Loucy (cell line): ENCODE measurements at regions not wholly inside any gene's neighbourhood (a gene's known extent, or its start where the extent isn't known, plus 50 kb on each side); places are given as distances from the start of the nearest gene placed in this dataset.

ENCODE experiments used
- H2AFZ ChIP-seq: fragments of 200-600 bp; sonication (generic); 2 replicates; pipeline ENCODE4 v1.6.0; 2016; ENCODE audit warnings: antibody characterized with exemption, mild to moderate bottlenecking, low read length, moderate library complexity
- H3F3A ChIP-seq: fragments of 200-600 bp; 2 replicates; pipeline ENCODE4 v1.6.0; 2016; ENCODE audit warnings: antibody characterized with exemption, low read depth, mild to moderate bottlenecking
- H3K27me3 ChIP-seq: fragments of 200-600 bp; sonication (generic); 2 replicates; pipeline ENCODE4 v1.6.1; 2014; ENCODE audit warnings: low read length, mild to moderate bottlenecking; ENCODE audit not compliant: insufficient read depth, poor library complexity, severe bottlenecking
- H3K36me3 ChIP-seq: fragments of 200-600 bp; sonication (generic); 2 replicates; pipeline ENCODE4 v1.6.1; 2016; ENCODE audit warnings: low read length; ENCODE audit not compliant: insufficient read depth
- H3K4me1 ChIP-seq: fragments of 200-600 bp; sonication (generic); 2 replicates; pipeline ENCODE4 v1.5.1; 2014; ENCODE audit warnings: low read length, mild to moderate bottlenecking; ENCODE audit not compliant: insufficient read depth, poor library complexity, severe bottlenecking
- H3K4me2 ChIP-seq: fragments of 200-600 bp; sonication (generic); 2 replicates; pipeline ENCODE4 v1.6.0; 2014; ENCODE audit warnings: antibody characterized with exemption, low read length, low read depth, mild to moderate bottlenecking; ENCODE audit not compliant: poor library complexity, severe bottlenecking
- H3K4me3 ChIP-seq: fragments of 200-600 bp; sonication (generic); 2 replicates; pipeline ENCODE4 v1.5.1; 2014; ENCODE audit warnings: low read length, mild to moderate bottlenecking, mixed read lengths; ENCODE audit not compliant: poor library complexity, severe bottlenecking
- H3K79me2 ChIP-seq: fragments of 200-600 bp; sonication (generic); 2 replicates; pipeline ENCODE4 v1.6.1; 2014; ENCODE audit warnings: low read length; ENCODE audit not compliant: insufficient read depth
- H3K9ac ChIP-seq: fragments of 200-600 bp; sonication (generic); 2 replicates; pipeline ENCODE4 v1.6.0; 2014; ENCODE audit warnings: mild to moderate bottlenecking, low read depth, low read length, moderate library complexity; ENCODE audit not compliant: poor library complexity, severe bottlenecking
- H3K9me2 ChIP-seq: fragments of 200-600 bp; sonication (generic); replicated peaks from 2 replicates; pipeline ENCODE4 v1.6.1; 2016; ENCODE audit warnings: low read depth, low read length, mixed read lengths
- H3K9me3 ChIP-seq: fragments of 200-600 bp; sonication (generic); 2 replicates; pipeline ENCODE4 v1.6.1; 2014; ENCODE audit warnings: mild to moderate bottlenecking, antibody characterized with exemption, low read length, low read depth; ENCODE audit not compliant: insufficient read depth
- H4K20me1 ChIP-seq: fragments of 200-600 bp; sonication (generic); 2 replicates; pipeline ENCODE4 v1.6.0; 2014; ENCODE audit warnings: antibody characterized with exemption, low read length, mild to moderate bottlenecking; ENCODE audit not compliant: insufficient read depth, poor library complexity, severe bottlenecking
- CTCF ChIP-seq: fragments of 200-600 bp; sonication (generic); conservative IDR thresholded peaks from 2 replicates; pipeline ENCODE4 v1.5.1; 2014; ENCODE audit warnings: mild to moderate bottlenecking, antibody characterized with exemption, low read length
- EZH2phosphoT487 ChIP-seq: fragments of 200-600 bp; IDR thresholded peaks from 2 replicates; pipeline ENCODE4 v1.6.1; 2018; ENCODE audit warnings: antibody characterized with exemption, mild to moderate bottlenecking, moderate library complexity, borderline replicate concordance

GRCh38 chr3:65303431-65303830 is 615.6 kb upstream of the ADAMTS9 start:
- TF ChIP-seq CTCF (no peak), EZH2phosphoT487 (no peak)
- Histone ChIP-seq H2AFZ (no peak overlapping the region), H3K27me3 (no peaks in the 10 kb centered on the region)

GRCh38 chr3:65291448-65292125 is 603.8 kb upstream of the ADAMTS9 start:
- Histone ChIP-seq H3F3A (no peaks in the 10 kb centered on the region), H2AFZ (peak overlapping the region; percentile 39; the same call in 1 of the 2 replicates), H3K9me2 (no peaks in the 10 kb centered on the region), H3K4me1 (no peaks in the 10 kb centered on the region), H3K27me3 (no peaks in the 10 kb centered on the region), H3K79me2 (no peaks in the 10 kb centered on the region), H3K36me3 (no peaks in the 10 kb centered on the region), H3K4me3 (no peak overlapping the region), H4K20me1 (no peaks in the 10 kb centered on the region), H3K4me2 (no peak overlapping the region), H3K9me3 (no peaks in the 10 kb centered on the region), H3K9ac (no peak overlapping the region)
- TF ChIP-seq EZH2phosphoT487: no peak
- TF ChIP-seq CTCF: no peak

More at GRCh38 chr3:65303431-65303830, 615.6 kb upstream of the ADAMTS9 start:
- no peak overlapping the region for H3K4me2 ChIP-seq
- no peak overlapping the region for H3K4me3 ChIP-seq
- no peaks in the 10 kb centered on the region for H3K36me3 ChIP-seq
- H3K9me2 ChIP-seq: no peaks in the 10 kb centered on the region
- H3F3A ChIP-seq: no peaks in the 10 kb centered on the region
- no peaks in the 10 kb centered on the region for H3K4me1 ChIP-seq
- H3K9ac ChIP-seq: no peak overlapping the region
- H4K20me1 ChIP-seq: no peaks in the 10 kb centered on the region
- H3K79me2 ChIP-seq: no peaks in the 10 kb centered on the region
- H3K9me3 ChIP-seq: no peaks in the 10 kb centered on the region

GRCh38 chr3:65288776-65289175 is 601.0 kb upstream of the ADAMTS9 start:
- H3K4me2 ChIP-seq: no peak overlapping the region
- H3K9ac ChIP-seq: no peak overlapping the region
- H3K9me3 ChIP-seq: no peaks in the 10 kb centered on the region
- no peaks in the 10 kb centered on the region for H3K36me3 ChIP-seq
- no peaks in the 10 kb centered on the region for H3F3A ChIP-seq
- H3K9me2 ChIP-seq: no peaks in the 10 kb centered on the region
- H3K27me3 ChIP-seq: no peaks in the 10 kb centered on the region
- H2AFZ ChIP-seq: no peak overlapping the region
- no peak overlapping the region for H3K4me3 ChIP-seq
- no peak for TF ChIP-seq CTCF
- TF ChIP-seq EZH2phosphoT487: no peak
- H3K4me1 ChIP-seq: no peaks in the 10 kb centered on the region
- H4K20me1 ChIP-seq: no peaks in the 10 kb centered on the region
- H3K79me2 ChIP-seq: no peaks in the 10 kb centered on the region
